CD4-positive, alpha-beta memory T cell (primary cell): ENCODE measurements at regions not wholly inside any gene's neighbourhood (a gene's known extent, or its start where the extent isn't known, plus 50 kb on each side); places are given as distances from the start of the nearest gene placed in this dataset.

Experiments used
- CTCF ChIA-PET: fragments of 350-600 bp; sonication (Branson Sonifier 250); formaldehyde crosslinking; loops from one replicate; lab custom pipeline; 2021; ENCODE audit warnings: inconsistent platforms; ENCODE audit not compliant: partially characterized antibody; lab: Charles Lee
- POLR2A ChIA-PET: fragments of 350-600 bp; sonication (Branson Sonifier 250); formaldehyde crosslinking; loops from one replicate; lab custom pipeline; 2021; ENCODE audit not compliant: partially characterized antibody; lab: Charles Lee
- DNase-seq, 5 donors: peaks; one replicate each; pipeline versions ENCODE4 v3.0.0 to v3.0.0-alpha.2; 2020 to 2022; ENCODE audit warnings: mixed read lengths in 1 of 5
- H3K27ac ChIP-seq: one replicate; pipeline ENCODE4 v1.7.0; 2013; ENCODE audit warnings: low read depth, low read length
- H3K27me3 ChIP-seq: 2 replicates; pipeline ENCODE4 v1.7.0; 2013; ENCODE audit warnings: mild to moderate bottlenecking, low read length, moderate library complexity; ENCODE audit not compliant: insufficient read depth
- H3K36me3 ChIP-seq: 2 replicates; pipeline ENCODE4 v1.7.0; 2013; ENCODE audit warnings: mild to moderate bottlenecking, low read length, moderate library complexity; ENCODE audit not compliant: insufficient read depth
- H3K4me1 ChIP-seq: 2 replicates; pipeline ENCODE4 v1.7.0; 2013; ENCODE audit warnings: mild to moderate bottlenecking, low read length, moderate library complexity; ENCODE audit not compliant: insufficient read depth
- H3K4me3 ChIP-seq, 2 donors: one replicate each; pipeline ENCODE4 v1.7.0; 2013; ENCODE audit warnings: low read length in 2 of 2, mild to moderate bottlenecking in 1 of 2
- H3K9me3 ChIP-seq, 2 donors: one replicate each; pipeline ENCODE4 v1.7.0; 2013; ENCODE audit warnings: low read length in 2 of 2, control low read depth in 1 of 2; ENCODE audit not compliant: control insufficient read depth in 1 of 2
- H3K27ac Mint-ChIP-seq, 7 donors: one replicate each; pipeline ENCODE4 v1.8.0; 2020 to 2021; ENCODE audit warnings: mixed read lengths in 7 of 7, mild to moderate bottlenecking in 6 of 7, inconsistent platforms in 3 of 7, moderate library complexity in 3 of 7
- H3K27me3 Mint-ChIP-seq, 2 donors: one replicate each; pipeline ENCODE4 v1.8.0; 2020 to 2021; ENCODE audit warnings: mixed read lengths in 2 of 2
- H3K36me3 Mint-ChIP-seq, 2 donors: one replicate each; pipeline ENCODE4 v1.8.0; 2020 to 2021; ENCODE audit warnings: mixed read lengths in 2 of 2, inconsistent platforms in 1 of 2, mild to moderate bottlenecking in 1 of 2
- H3K4me1 Mint-ChIP-seq, 4 donors: one replicate each; pipeline ENCODE4 v1.8.0; 2020 to 2021; ENCODE audit warnings: mixed read lengths in 4 of 4, mild to moderate bottlenecking in 1 of 4
- H3K4me3 Mint-ChIP-seq, 8 donors: one replicate each; pipeline ENCODE4 v1.8.0; 2020 to 2021; ENCODE audit warnings: mixed read lengths in 8 of 8, mild to moderate bottlenecking in 7 of 8, moderate library complexity in 6 of 8, inconsistent platforms in 3 of 8
- H3K9me3 Mint-ChIP-seq, 8 donors: one replicate each; pipeline ENCODE4 v1.8.0; 2020 to 2021; ENCODE audit warnings: mixed read lengths in 8 of 8, mild to moderate bottlenecking in 5 of 8, inconsistent platforms in 3 of 8, moderate library complexity in 1 of 8
- intact Hi-C: fragments of 100-400 bp; cut with micrococcal nuclease; formaldehyde crosslinking; loops from one replicate; pipeline ENCODE4 v1.15.1; 2023

GRCh38 chr3:28850186-28850585, 430.7 kb upstream of the RBMS3 start:
- no peak overlapping the region for H3K4me3 ChIP-seq
- ChIA-PET CTCF (no interaction called here), POLR2A (no interaction called here)
- intact Hi-C loops, result no loop called here
- no peaks in the 10 kb centered on the region for H3K36me3 Mint-ChIP-seq
- H3K9me3 Mint-ChIP-seq, result peaks cover 0 to under 1% (median 0%) of the 10 kb centered on the region in 8 donors
- H3K27me3 ChIP-seq, result no peaks in the 10 kb centered on the region
- H3K36me3 ChIP-seq, result no peaks in the 10 kb centered on the region
- H3K4me1 ChIP-seq, result no peaks in the 10 kb centered on the region
- H3K9me3 ChIP-seq, result no peaks in the 10 kb centered on the region
- no peaks in the 10 kb centered on the region for H3K27me3 Mint-ChIP-seq
- H3K4me3 Mint-ChIP-seq, result no peak overlapping the region
- H3K27ac ChIP-seq, result no peak overlapping the region
- no peak for DNase-seq
- no peaks in the 10 kb centered on the region for H3K4me1 Mint-ChIP-seq
- H3K27ac Mint-ChIP-seq, result no peak overlapping the region

GRCh38 chr3:28853830-28854229, 427.0 kb upstream of the RBMS3 start:
- Mint-ChIP-seq H3K27ac (peak overlapping the region in 1 of 7 donors; percentile 48), H3K4me3 (no peak overlapping the region), H3K27me3 (no peaks in the 10 kb centered on the region), H3K36me3 (no peaks in the 10 kb centered on the region), H3K9me3 (peaks cover 0 to 2% (median 0%) of the 10 kb centered on the region in 8 donors), H3K4me1 (no peaks in the 10 kb centered on the region)
- ChIA-PET POLR2A (no interaction called here), CTCF (no interaction called here)
- H3K4me1 ChIP-seq, result no peaks in the 10 kb centered on the region
- intact Hi-C loops, result no loop called here
- no peak for DNase-seq
- H3K27ac ChIP-seq, result no peak overlapping the region
- no peaks in the 10 kb centered on the region for H3K27me3 ChIP-seq
- H3K4me3 ChIP-seq, result no peak overlapping the region
- no peaks in the 10 kb centered on the region for H3K9me3 ChIP-seq
- H3K36me3 ChIP-seq, result no peaks in the 10 kb centered on the region

GRCh38 chr3:28856796-28857195, 424.1 kb upstream of the RBMS3 start:
- intact Hi-C loops, result no loop called here
- ChIA-PET POLR2A (no interaction called here), CTCF (no interaction called here)
- peaks cover 0 to 2% (median 0%) of the 10 kb centered on the region in 8 donors for H3K9me3 Mint-ChIP-seq
- H3K4me3 ChIP-seq, result no peak overlapping the region
- no peaks in the 10 kb centered on the region for H3K9me3 ChIP-seq
- no peaks in the 10 kb centered on the region for H3K27me3 ChIP-seq
- no peak overlapping the region for H3K4me3 Mint-ChIP-seq
- H3K4me1 Mint-ChIP-seq, result no peaks in the 10 kb centered on the region
- no peaks in the 10 kb centered on the region for H3K4me1 ChIP-seq
- no peaks in the 10 kb centered on the region for H3K36me3 ChIP-seq
- no peak overlapping the region for H3K27ac Mint-ChIP-seq
- DNase-seq, result no peak
- no peak overlapping the region for H3K27ac ChIP-seq
- H3K27me3 Mint-ChIP-seq, result no peaks in the 10 kb centered on the region
- H3K36me3 Mint-ChIP-seq, result no peaks in the 10 kb centered on the region

- H3K4me1 ChIP-seq, result no peaks in the 10 kb centered on the region
- peaks cover 0 to 4% (median 0%) of the 10 kb centered on the region in 8 donors for H3K9me3 Mint-ChIP-seq
- H3K27me3 Mint-ChIP-seq, result no peaks in the 10 kb centered on the region
- intact Hi-C loops, result no loop called here
- ChIA-PET CTCF (interaction anchor here (0.8 to 1.5 kb wide), 2 partner anchors 10 to 24 kb away, joined by 3 read pairs; no protein-coding TSS in a partner anchor), POLR2A (no interaction called here)
- no peaks in the 10 kb centered on the region for H3K36me3 ChIP-seq
- no peaks in the 10 kb centered on the region for H3K9me3 ChIP-seq
- DNase-seq, result no peak
- H3K27ac ChIP-seq, result no peak overlapping the region
- H3K27me3 ChIP-seq, result no peaks in the 10 kb centered on the region
- no peaks in the 10 kb centered on the region for H3K4me1 Mint-ChIP-seq
- no peak overlapping the region for H3K4me3 ChIP-seq
- no peak overlapping the region for H3K27ac Mint-ChIP-seq
- no peak overlapping the region for H3K4me3 Mint-ChIP-seq
- no peaks in the 10 kb centered on the region for H3K36me3 Mint-ChIP-seq
Observed at GRCh38 chr3:28859897-28860296, 421.0 kb upstream of the RBMS3 start.

GRCh38 chr3:28860307-28860706, 420.6 kb upstream of the RBMS3 start:
- ChIA-PET POLR2A (no interaction called here), CTCF (no interaction called here)
- Mint-ChIP-seq H3K27ac (no peak overlapping the region), H3K4me3 (no peak overlapping the region), H3K27me3 (no peaks in the 10 kb centered on the region), H3K36me3 (no peaks in the 10 kb centered on the region), H3K9me3 (peaks cover 0 to 4% (median 0%) of the 10 kb centered on the region in 8 donors), H3K4me1 (no peaks in the 10 kb centered on the region)
- Histone ChIP-seq H3K27me3 (no peaks in the 10 kb centered on the region), H3K9me3 (no peaks in the 10 kb centered on the region), H3K27ac (no peak overlapping the region), H3K4me1 (no peaks in the 10 kb centered on the region), H3K36me3 (no peaks in the 10 kb centered on the region), H3K4me3 (no peak overlapping the region)
- no peak for DNase-seq
- intact Hi-C loops, result no loop called here

- H3K4me3 ChIP-seq, result no peak overlapping the region
- no peak overlapping the region for H3K27ac ChIP-seq
- no peak for DNase-seq
- H3K27me3 ChIP-seq, result no peaks in the 10 kb centered on the region
- Mint-ChIP-seq H3K27ac (no peak overlapping the region), H3K36me3 (no peaks in the 10 kb centered on the region), H3K4me1 (no peaks in the 10 kb centered on the region), H3K9me3 (peaks cover 0 to 4% (median 0%) of the 10 kb centered on the region in 8 donors), H3K27me3 (no peaks in the 10 kb centered on the region), H3K4me3 (no peak overlapping the region)
- H3K4me1 ChIP-seq, result no peaks in the 10 kb centered on the region
- ChIA-PET POLR2A (no interaction called here), CTCF (no interaction called here)
- no peaks in the 10 kb centered on the region for H3K9me3 ChIP-seq
- intact Hi-C loops, result no loop called here
- H3K36me3 ChIP-seq, result no peaks in the 10 kb centered on the region
Observed at GRCh38 chr3:28863186-28863585, 417.7 kb upstream of the RBMS3 start.

GRCh38 chr3:28867836-28868235, 413.0 kb upstream of the RBMS3 start:
- no peaks in the 10 kb centered on the region for H3K9me3 ChIP-seq
- H3K27me3 Mint-ChIP-seq, result no peaks in the 10 kb centered on the region
- no peaks in the 10 kb centered on the region for H3K36me3 Mint-ChIP-seq
- intact Hi-C loops, result no loop called here
- H3K27ac ChIP-seq, result no peak overlapping the region
- H3K27me3 ChIP-seq, result no peaks in the 10 kb centered on the region
- no peaks in the 10 kb centered on the region for H3K4me1 ChIP-seq
- peaks cover 0 to 4% (median 2%) of the 10 kb centered on the region in 8 donors for H3K9me3 Mint-ChIP-seq
- H3K4me3 Mint-ChIP-seq, result peak overlapping the region in 1 of 8 donors; percentile 12
- H3K4me3 ChIP-seq, result no peak overlapping the region
- ChIA-PET POLR2A (no interaction called here), CTCF (no interaction called here)
- H3K4me1 Mint-ChIP-seq, result no peaks in the 10 kb centered on the region
- no peak for DNase-seq
- H3K36me3 ChIP-seq, result no peaks in the 10 kb centered on the region
- H3K27ac Mint-ChIP-seq, result no peak overlapping the region

- intact Hi-C loops, result no loop called here
- Mint-ChIP-seq H3K4me1 (no peaks in the 10 kb centered on the region), H3K36me3 (no peaks in the 10 kb centered on the region), H3K27me3 (no peaks in the 10 kb centered on the region), H3K9me3 (peaks cover 0 to 11% (median 2%) of the 10 kb centered on the region in 8 donors), H3K4me3 (no peak overlapping the region), H3K27ac (no peak overlapping the region)
- no peaks in the 10 kb centered on the region for H3K9me3 ChIP-seq
- no peak for DNase-seq
- ChIA-PET POLR2A (no interaction called here), CTCF (no interaction called here)
- no peak overlapping the region for H3K27ac ChIP-seq
- H3K27me3 ChIP-seq, result no peaks in the 10 kb centered on the region
- H3K4me3 ChIP-seq, result no peak overlapping the region
- no peaks in the 10 kb centered on the region for H3K36me3 ChIP-seq
- no peaks in the 10 kb centered on the region for H3K4me1 ChIP-seq
Observed at GRCh38 chr3:28868897-28869296, 412.0 kb upstream of the RBMS3 start.
